ENCODE measurements at regions not wholly inside any gene's neighbourhood (a gene's known extent, or its start where the extent isn't known, plus 50 kb on each side); places are given as distances from the start of the nearest gene placed in this dataset.

DNA sequence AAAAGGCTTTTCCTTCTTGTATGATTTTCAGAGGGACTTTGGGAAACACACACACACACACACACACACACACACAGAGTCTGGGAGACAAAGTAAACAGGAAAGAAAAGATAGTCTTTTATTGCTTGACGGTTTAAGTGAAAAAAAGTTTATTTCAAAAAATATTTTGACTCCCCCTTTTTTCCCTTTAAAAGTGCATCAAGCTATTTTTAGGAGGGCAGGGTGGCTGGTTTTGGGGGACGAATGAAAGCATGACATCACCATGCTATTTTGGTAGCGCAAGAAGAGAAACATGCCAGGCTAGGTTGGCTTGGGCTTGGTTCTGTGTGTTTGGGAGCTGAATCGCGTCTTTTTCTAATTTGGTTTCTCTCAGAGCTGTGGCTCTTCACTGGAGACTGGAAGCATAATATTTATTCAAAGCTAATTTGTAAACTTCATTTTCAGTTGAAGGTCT lies 129.2 kb downstream of the BAMBI start:
- TF ChIP-seq, protein P1, sequence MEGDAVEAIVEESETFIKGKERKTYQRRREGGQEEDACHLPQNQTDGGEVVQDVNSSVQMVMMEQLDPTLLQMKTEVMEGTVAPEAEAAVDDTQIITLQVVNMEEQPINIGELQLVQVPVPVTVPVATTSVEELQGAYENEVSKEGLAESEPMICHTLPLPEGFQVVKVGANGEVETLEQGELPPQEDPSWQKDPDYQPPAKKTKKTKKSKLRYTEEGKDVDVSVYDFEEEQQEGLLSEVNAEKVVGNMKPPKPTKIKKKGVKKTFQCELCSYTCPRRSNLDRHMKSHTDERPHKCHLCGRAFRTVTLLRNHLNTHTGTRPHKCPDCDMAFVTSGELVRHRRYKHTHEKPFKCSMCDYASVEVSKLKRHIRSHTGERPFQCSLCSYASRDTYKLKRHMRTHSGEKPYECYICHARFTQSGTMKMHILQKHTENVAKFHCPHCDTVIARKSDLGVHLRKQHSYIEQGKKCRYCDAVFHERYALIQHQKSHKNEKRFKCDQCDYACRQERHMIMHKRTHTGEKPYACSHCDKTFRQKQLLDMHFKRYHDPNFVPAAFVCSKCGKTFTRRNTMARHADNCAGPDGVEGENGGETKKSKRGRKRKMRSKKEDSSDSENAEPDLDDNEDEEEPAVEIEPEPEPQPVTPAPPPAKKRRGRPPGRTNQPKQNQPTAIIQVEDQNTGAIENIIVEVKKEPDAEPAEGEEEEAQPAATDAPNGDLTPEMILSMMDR (IDR thresholded peaks at IDR 0.05 in 2 of 3, conservative IDR thresholded peaks at IDR 0.05 in 1 of 3; ENCODE audit: control insufficient read depth in 2 of 3, extremely low read depth in 1 of 3, insufficient read depth in 1 of 3, low read depth in 3 of 3, low read length in 3 of 3) = no peak
- TF ChIP-seq POLR2AphosphoS2 (IDR thresholded peaks at IDR 0.05; ENCODE audit: low read depth, low read length) (no peak), ZNF384 (IDR thresholded peaks at IDR 0.05; ENCODE audit: borderline replicate concordance, low read depth, low read length) (no peak), RAD21 (IDR thresholded peaks at IDR 0.05; ENCODE audit: insufficient read depth, low read depth, low read length) (no peak), RELA (IDR thresholded peaks at IDR 0.05; ENCODE audit: borderline replicate concordance, partially characterized antibody) (no peak), TARDBP (IDR thresholded peaks at IDR 0.05; ENCODE audit: borderline replicate concordance) (no peak), SREBF2 (IDR thresholded peaks at IDR 0.05; ENCODE audit: low read length) (no peak), SMC3 (IDR thresholded peaks at IDR 0.05; ENCODE audit: borderline replicate concordance, low read length) (no peak), ZNF207 (IDR thresholded peaks at IDR 0.05; ENCODE audit: borderline replicate concordance) (no peak), USF2 (IDR thresholded peaks at IDR 0.05; ENCODE audit: borderline replicate concordance, low read depth, low read length) (no peak), HCFC1 (IDR thresholded peaks at IDR 0.05; ENCODE audit: low read length) (no peak)

All from GM12878 (cell line).